Keratinocyte (primary cell): ENCODE measurements at regions not wholly inside any gene's neighbourhood (a gene's known extent, or its start where the extent isn't known, plus 50 kb on each side); places are given as distances from the start of the nearest gene placed in this dataset.

Experiments
- DNase-seq: peaks from one replicate; pipeline ENCODE4 v3.0.0-alpha.2; 2011; ENCODE audit warnings: low read depth, missing footprints, low spot score
- FAIRE-seq: peaks from 2 replicates; lab custom pipeline; 2011; peaks lifted over from hg19 to GRCh38; lab: Jason Lieb, UNC
- H2AFZ ChIP-seq: 2 replicates; pipeline ENCODE4 v1.6.0; 2012; ENCODE audit warnings: low read length, control low read depth, inconsistent platforms; ENCODE audit not compliant: control insufficient read depth
- H3K27ac ChIP-seq: 2 replicates; pipeline ENCODE4 v1.5.1; 2011; ENCODE audit warnings: low read length; ENCODE audit not compliant: control insufficient read depth, insufficient read depth
- H3K27me3 ChIP-seq: 3 replicates; pipeline ENCODE4 v1.6.0; 2011; ENCODE audit warnings: low read length; ENCODE audit not compliant: control insufficient read depth, insufficient read depth; ENCODE audit errors: extremely low read depth
- H3K36me3 ChIP-seq, 2 experiments: 2 replicates in 1 of 2; 3 replicates in 1 of 2; pipeline ENCODE4 v1.5.1; 2011; ENCODE audit warnings: low read length in 2 of 2, mild to moderate bottlenecking in 1 of 2; ENCODE audit not compliant: control insufficient read depth in 2 of 2, insufficient read depth in 2 of 2; ENCODE audit errors: extremely low read depth in 1 of 2
- H3K4me1 ChIP-seq: 3 replicates; pipeline ENCODE4 v1.5.1; 2011; ENCODE audit warnings: low read length; ENCODE audit not compliant: control insufficient read depth, insufficient read depth; ENCODE audit errors: extremely low read depth
- H3K4me2 ChIP-seq: 3 replicates; pipeline ENCODE4 v1.6.0; 2011; ENCODE audit warnings: low read depth, low read length; ENCODE audit not compliant: control insufficient read depth, insufficient read depth; ENCODE audit errors: extremely low read depth
- H3K4me3 ChIP-seq, 3 experiments: fragments of 200-600 bp in 1 of 3; sonication (generic) in 1 of 3; 2 replicates in 2 of 3; 3 replicates in 1 of 3; pipeline ENCODE4 v1.5.1; 2011 to 2016; ENCODE audit warnings: low read length in 3 of 3, mild to moderate bottlenecking in 3 of 3, control low read depth in 2 of 3, inconsistent platforms in 1 of 3, low read depth in 1 of 3, mixed read lengths in 1 of 3, mixed run types in 1 of 3, moderate library complexity in 1 of 3; ENCODE audit not compliant: control insufficient read depth in 2 of 3, insufficient read depth in 2 of 3; ENCODE audit errors: extremely low read depth in 1 of 3
- H3K79me2 ChIP-seq: 2 replicates; pipeline ENCODE4 v1.6.0; 2012; ENCODE audit warnings: low read length; ENCODE audit not compliant: control insufficient read depth, insufficient read depth
- H3K9ac ChIP-seq: 3 replicates; pipeline ENCODE4 v1.6.0; 2011; ENCODE audit warnings: low read length; ENCODE audit not compliant: control insufficient read depth, insufficient read depth; ENCODE audit errors: extremely low read depth
- H3K9me1 ChIP-seq: 3 replicates; pipeline ENCODE4 v1.6.0; 2011; ENCODE audit warnings: low read length; ENCODE audit not compliant: control insufficient read depth, insufficient read depth; ENCODE audit errors: extremely low read depth
- H3K9me3 ChIP-seq: 2 replicates; pipeline ENCODE4 v1.5.1; 2012; ENCODE audit warnings: low read depth, low read length; ENCODE audit not compliant: control insufficient read depth
- H4K20me1 ChIP-seq: 3 replicates; pipeline ENCODE4 v1.6.0; 2011; ENCODE audit warnings: low read length; ENCODE audit not compliant: control insufficient read depth, insufficient read depth; ENCODE audit errors: extremely low read depth
- CTCF ChIP-seq, 3 experiments: IDR thresholded peaks in 1 of 3; conservative IDR thresholded peaks in 1 of 3; optimal IDR thresholded peaks in 1 of 3; 2 replicates in 2 of 3; 3 replicates in 1 of 3; pipeline versions ENCODE3 to v1.5.1; 2011; ENCODE audit warnings: low read length in 3 of 3, mild to moderate bottlenecking in 3 of 3, moderate library complexity in 2 of 3, control low read depth in 1 of 3, inconsistent platforms in 1 of 3; ENCODE audit not compliant: insufficient read depth in 2 of 3; ENCODE audit errors: extremely low read depth in 1 of 3
- EZH2 ChIP-seq: IDR thresholded peaks from one replicate; pipeline ENCODE4 v1.6.1; 2012; ENCODE audit warnings: inconsistent platforms, mild to moderate bottlenecking, low read length, moderate library complexity
- dilution Hi-C: fragments of 300-500 bp; cut with MboI; formaldehyde crosslinking; loops from one replicate; pipeline ENCODE4 v1.7.0; 2020; ENCODE audit warnings: low sequenced_read_pairs; ENCODE audit not compliant: extremely low pct_ligation_motif_present

DNA sequence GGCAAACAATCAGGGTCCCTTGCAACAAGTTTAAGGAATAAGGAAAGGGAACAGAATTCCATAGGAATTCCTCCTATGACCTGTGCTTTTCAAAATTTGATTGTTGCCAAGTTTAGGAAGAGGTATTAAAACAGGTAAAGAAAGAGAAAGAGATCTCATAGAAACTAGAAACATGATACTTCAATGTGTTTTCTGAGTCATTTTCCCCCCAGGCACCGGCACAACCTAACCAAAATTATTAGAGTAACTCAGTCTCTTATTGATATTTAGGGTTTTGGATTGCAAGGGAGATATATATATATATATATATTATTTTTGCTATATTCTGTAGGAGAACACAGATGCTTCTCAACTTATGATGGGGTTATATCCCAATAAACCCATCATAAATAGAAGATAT, 278.0 kb upstream of the DKK2 start:
- Histone ChIP-seq H3K79me2 (no peaks in the 10 kb centered on the region), H3K4me3 (no peak overlapping the region), H2AFZ (no peak overlapping the region), H4K20me1 (no peaks in the 10 kb centered on the region), H3K36me3 (no peaks in the 10 kb centered on the region), H3K9me1 (no peaks in the 10 kb centered on the region), H3K4me1 (peaks cover 7% of the 10 kb centered on the region), H3K9ac (no peak overlapping the region), H3K9me3 (no peaks in the 10 kb centered on the region), H3K27me3 (peaks cover 3% of the 10 kb centered on the region), H3K27ac (no peak overlapping the region), H3K4me2 (no peak overlapping the region)
- dilution Hi-C loops, result no loop called here
- DNase-seq (no peak), FAIRE-seq (no peak)
- TF ChIP-seq EZH2 (no peak), CTCF (optimal IDR thresholded peaks at IDR 0.05 in 1 of 3, IDR thresholded peaks at IDR 0.05 in 1 of 3, conservative IDR thresholded peaks at IDR 0.05 in 1 of 3; ENCODE audit: extremely low read depth in 1 of 3, insufficient read depth in 2 of 3, low read length in 3 of 3) (no peak)

DNA sequence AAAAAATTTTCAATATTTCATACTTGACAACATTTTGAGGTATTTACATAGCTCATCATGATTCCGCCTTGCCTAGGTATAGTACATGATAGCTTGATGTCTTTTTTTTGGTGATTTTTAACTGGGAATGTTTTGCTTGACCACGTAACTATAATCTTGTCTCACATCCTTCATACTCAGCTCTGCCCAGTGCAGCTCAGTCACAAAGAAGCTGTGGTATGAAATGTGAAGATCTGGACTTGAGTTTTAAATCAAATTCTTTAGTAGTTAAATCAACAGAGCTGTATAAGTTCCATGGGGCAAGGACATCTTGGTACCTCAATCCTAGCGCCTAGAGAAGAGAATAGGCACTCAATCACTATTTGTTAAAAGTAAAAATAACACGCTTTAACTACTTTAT, 276.3 kb upstream of the DKK2 start:
- no peaks in the 10 kb centered on the region for H4K20me1 ChIP-seq
- H2AFZ ChIP-seq, result no peak overlapping the region
- no peak overlapping the region for H3K9ac ChIP-seq
- no peaks in the 10 kb centered on the region for H3K9me3 ChIP-seq
- H3K4me1 ChIP-seq, result peaks cover under 1% of the 10 kb centered on the region
- H3K4me2 ChIP-seq, result no peak overlapping the region
- peaks cover 3% of the 10 kb centered on the region for H3K27me3 ChIP-seq
- no peaks in the 10 kb centered on the region for H3K9me1 ChIP-seq
- no peak overlapping the region for H3K27ac ChIP-seq
- H3K4me3 ChIP-seq, result no peak overlapping the region
- FAIRE-seq (no peak), DNase-seq (no peak)
- no peaks in the 10 kb centered on the region for H3K79me2 ChIP-seq
- TF ChIP-seq CTCF (optimal IDR thresholded peaks at IDR 0.05 in 1 of 3, IDR thresholded peaks at IDR 0.05 in 1 of 3, conservative IDR thresholded peaks at IDR 0.05 in 1 of 3; ENCODE audit: extremely low read depth in 1 of 3, insufficient read depth in 2 of 3, low read length in 3 of 3) (no peak), EZH2 (no peak)
- no peaks in the 10 kb centered on the region for H3K36me3 ChIP-seq
- dilution Hi-C loops, result no loop called here
